K562 (cell line): ENCODE measurements at regions not wholly inside any gene's neighbourhood (a gene's known extent, or its start where the extent isn't known, plus 50 kb on each side); places are given as distances from the start of the nearest gene placed in this dataset.

Source experiments
- ARID1B ChIP-seq: fragments of 450-650 bp; IDR thresholded peaks from 2 replicates; pipeline ENCODE4 v1.6.1; 2016; ENCODE audit warnings: antibody characterized with exemption, mild to moderate bottlenecking, inconsistent platforms
- ATF7 ChIP-seq: fragments of 450-650 bp; IDR thresholded peaks from 2 replicates; pipeline ENCODE4 v1.7.1; 2014; ENCODE audit warnings: mild to moderate bottlenecking, moderate library complexity
- CAMTA2 ChIP-seq: fragments of 250-450 bp; sonication (Bioruptor Pico); conservative IDR thresholded peaks from 2 replicates; pipeline ENCODE4 v1.5.1; 2022
- CBFA2T2 ChIP-seq: fragments of 450-650 bp; conservative IDR thresholded peaks from 2 replicates; pipeline ENCODE4 v1.6.1; 2017; ENCODE audit warnings: mild to moderate bottlenecking
- CBX2 ChIP-seq: fragments of 200-600 bp; sonication (generic); IDR thresholded peaks from one replicate; pipeline ENCODE4 v1.6.1; 2012; ENCODE audit warnings: mild to moderate bottlenecking, low read length, inconsistent platforms; ENCODE audit not compliant: insufficient read depth, poor library complexity, severe bottlenecking
- CXXC5 ChIP-seq: fragments of 250-450 bp; sonication (Bioruptor Pico); IDR thresholded peaks from 2 replicates; pipeline ENCODE4 v1.8.0; 2022; ENCODE audit warnings: inconsistent platforms, mild to moderate bottlenecking, moderate library complexity
- EHMT2 ChIP-seq: fragments of 450-650 bp; IDR thresholded peaks from 2 replicates; pipeline ENCODE4 v1.6.1; 2018; ENCODE audit warnings: antibody characterized with exemption
- ELF1 ChIP-seq: fragments of 200-800 bp; sonication (Bioruptor generic); IDR thresholded peaks from 2 replicates; pipeline ENCODE4 v1.6.1; 2016; ENCODE audit warnings: missing genetic modification characterization, missing compliant biosample characterization
- FOS ChIP-seq: IDR thresholded peaks from 3 replicates; pipeline ENCODE4 v1.6.1; 2011; ENCODE audit not compliant: insufficient read length; ENCODE audit errors: extremely low read depth
- FOXA3 ChIP-seq, 2 experiments: fragments of 450-650 bp in 1 of 2; sonication (generic) in 1 of 2; formaldehyde crosslinking; IDR thresholded peaks in 1 of 2; conservative IDR thresholded peaks in 1 of 2; 2 replicates each; pipeline versions ENCODE4 v1.4.0 to v1.8.0; 2020 to 2022; ENCODE audit warnings: mild to moderate bottlenecking in 2 of 2, missing genetic modification reagents in 1 of 2
- FUS ChIP-seq: fragments of 200-400 bp; formaldehyde crosslinking; optimal IDR thresholded peaks from 2 replicates; pipeline ENCODE3; 2017; ENCODE audit warnings: low read depth, low read length
- GABPB1 ChIP-seq: sonication (generic); formaldehyde crosslinking; IDR thresholded peaks from 2 replicates; pipeline ENCODE4 v1.8.0; 2022; ENCODE audit warnings: mild to moderate bottlenecking, missing genetic modification reagents
- MNT ChIP-seq, 2 experiments: fragments of 450-650 bp; conservative IDR thresholded peaks; 2 replicates each; pipeline ENCODE4 v1.6.1; 2017; ENCODE audit warnings: mild to moderate bottlenecking in 2 of 2, moderate library complexity in 2 of 2
- NCOA6 ChIP-seq: fragments of 450-650 bp; IDR thresholded peaks from 2 replicates; pipeline ENCODE4 v1.6.1; 2017; ENCODE audit warnings: mild to moderate bottlenecking
- PCBP1 ChIP-seq: fragments of 200-400 bp; formaldehyde crosslinking; IDR thresholded peaks from 2 replicates; pipeline ENCODE4 v1.6.1; 2018; ENCODE audit warnings: mild to moderate bottlenecking, low read depth, low read length; ENCODE audit not compliant: poor library complexity, severe bottlenecking
- RBM14 ChIP-seq: fragments of 200-400 bp; formaldehyde crosslinking; IDR thresholded peaks from 2 replicates; pipeline ENCODE4 v1.6.1; 2018; ENCODE audit warnings: low read depth, mild to moderate bottlenecking, low read length, moderate library complexity, borderline replicate concordance; ENCODE audit not compliant: insufficient read depth
- SUPT5H ChIP-seq: fragments of 450-650 bp; IDR thresholded peaks from 2 replicates; pipeline ENCODE4 v1.6.1; 2016
- TFAM ChIP-seq: fragments of 250-450 bp; sonication (Bioruptor Pico); conservative IDR thresholded peaks from 2 replicates; pipeline ENCODE4 v1.5.0; 2021; ENCODE audit warnings: mild to moderate bottlenecking, moderate library complexity
- XRCC5 ChIP-seq: fragments of 200-400 bp; formaldehyde crosslinking; IDR thresholded peaks from 2 replicates; pipeline ENCODE4 v1.6.1; 2017; ENCODE audit warnings: low read depth, mild to moderate bottlenecking, low read length
- ZBTB43 ChIP-seq: sonication (generic); formaldehyde crosslinking; IDR thresholded peaks from 2 replicates; pipeline ENCODE4 v1.8.0; 2023; ENCODE audit warnings: mild to moderate bottlenecking, missing genetic modification reagents
- ZFP36 ChIP-seq: fragments of 150-350 bp; IDR thresholded peaks from 2 replicates; pipeline ENCODE4 v1.6.1; 2018; ENCODE audit warnings: low read length, low read depth; ENCODE audit not compliant: partially characterized antibody
- ZFX ChIP-seq: sonication (generic); formaldehyde crosslinking; IDR thresholded peaks from 2 replicates; pipeline ENCODE4 v1.8.0; 2022; ENCODE audit warnings: mild to moderate bottlenecking, missing genetic modification reagents, moderate library complexity
- ZNF263 ChIP-seq: sonication (generic); formaldehyde crosslinking; IDR thresholded peaks from 2 replicates; pipeline ENCODE4 v1.8.0; 2022; ENCODE audit warnings: mild to moderate bottlenecking, missing genetic modification reagents, borderline replicate concordance
- TF ChIP-seq, protein P1 (sequence below): IDR thresholded peaks from 3 replicates; pipeline ENCODE4 v1.6.1; 2011; ENCODE audit warnings: borderline replicate concordance, mild to moderate bottlenecking, moderate library complexity; ENCODE audit not compliant: insufficient read length; ENCODE audit errors: extremely low read depth

- TF ChIP-seq ZFP36 (peak; percentile 49), ZFX (CRISPR knock-in tag) (0 out of 2 replicates have a peak, but pooled peaks have one; percentile 14), CBX2 (no peak), CXXC5 (CRISPR knock-in tag) (peak; percentile 48; the same call in 1 of the 2 replicates), FOS (peak; percentile 85), EHMT2 (peak; percentile 31; the same call in 1 of the 2 replicates), GABPB1 (CRISPR knock-in tag) (peak; percentile 25; the same call in 1 of the 2 replicates), RBM14 (no peak), FUS (no peak), MNT (conservative IDR thresholded peaks at IDR 0.05) (peak in 1 of 2 experiments; percentile 43; a peak in 2 of 4 replicates), ELF1 (tag) (no peak), CBFA2T2 (peak; percentile 25; the same call in 1 of the 2 replicates), SUPT5H (no peak), ARID1B (peak; percentile 84), NCOA6 (no peak), ZNF263 (CRISPR knock-in tag) (no peak), ATF7 (peak; percentile 56; the same call in 1 of the 2 replicates), FOXA3 (CRISPR knock-in tag; conservative IDR thresholded peaks at IDR 0.05 in 1 of 2, IDR thresholded peaks at IDR 0.05 in 1 of 2) (peak; percentile 76 to 88), ZBTB43 (no peak), XRCC5 (no peak), TFAM (CRISPR knock-in tag) (no peak), CAMTA2 (CRISPR knock-in tag) (no peak), PCBP1 (no peak)
- TF ChIP-seq, protein P1, sequence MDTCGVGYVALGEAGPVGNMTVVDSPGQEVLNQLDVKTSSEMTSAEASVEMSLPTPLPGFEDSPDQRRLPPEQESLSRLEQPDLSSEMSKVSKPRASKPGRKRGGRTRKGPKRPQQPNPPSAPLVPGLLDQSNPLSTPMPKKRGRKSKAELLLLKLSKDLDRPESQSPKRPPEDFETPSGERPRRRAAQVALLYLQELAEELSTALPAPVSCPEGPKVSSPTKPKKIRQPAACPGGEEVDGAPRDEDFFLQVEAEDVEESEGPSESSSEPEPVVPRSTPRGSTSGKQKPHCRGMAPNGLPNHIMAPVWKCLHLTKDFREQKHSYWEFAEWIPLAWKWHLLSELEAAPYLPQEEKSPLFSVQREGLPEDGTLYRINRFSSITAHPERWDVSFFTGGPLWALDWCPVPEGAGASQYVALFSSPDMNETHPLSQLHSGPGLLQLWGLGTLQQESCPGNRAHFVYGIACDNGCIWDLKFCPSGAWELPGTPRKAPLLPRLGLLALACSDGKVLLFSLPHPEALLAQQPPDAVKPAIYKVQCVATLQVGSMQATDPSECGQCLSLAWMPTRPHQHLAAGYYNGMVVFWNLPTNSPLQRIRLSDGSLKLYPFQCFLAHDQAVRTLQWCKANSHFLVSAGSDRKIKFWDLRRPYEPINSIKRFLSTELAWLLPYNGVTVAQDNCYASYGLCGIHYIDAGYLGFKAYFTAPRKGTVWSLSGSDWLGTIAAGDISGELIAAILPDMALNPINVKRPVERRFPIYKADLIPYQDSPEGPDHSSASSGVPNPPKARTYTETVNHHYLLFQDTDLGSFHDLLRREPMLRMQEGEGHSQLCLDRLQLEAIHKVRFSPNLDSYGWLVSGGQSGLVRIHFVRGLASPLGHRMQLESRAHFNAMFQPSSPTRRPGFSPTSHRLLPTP: no peak
Observed at GRCh38 chr3:14265246-14265962, 86.8 kb downstream of the LSM3 start (continued).
